ENCODE measurements at regions not wholly inside any gene's neighbourhood (a gene's known extent, or its start where the extent isn't known, plus 50 kb on each side); places are given as distances from the start of the nearest gene placed in this dataset.

- DNase-seq: no peak
Observed at GRCh38 chr11:64457416-64458010, 98.2 kb upstream of the SLC22A11 start.

DNA sequence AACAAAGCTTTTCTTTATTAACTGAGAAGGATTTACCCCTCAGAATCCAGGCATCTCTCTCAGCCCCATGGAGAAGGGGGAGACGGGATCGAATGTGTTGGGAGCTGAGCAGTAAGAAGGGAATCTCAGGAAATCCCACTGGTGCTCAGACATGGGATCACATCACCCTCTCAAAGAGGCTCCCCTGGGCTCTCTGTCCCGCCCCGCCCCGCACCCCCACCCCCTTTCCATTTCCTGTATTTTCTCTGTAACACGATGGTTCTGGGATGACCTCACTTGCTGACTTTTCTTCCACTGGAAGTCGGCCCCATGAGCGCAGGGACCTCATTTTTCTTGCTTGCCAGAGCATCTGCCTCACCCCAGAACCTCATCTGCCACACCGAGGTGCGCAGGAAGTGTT is 96.7 kb upstream of the SLC22A11 start:
- DNase-seq: no peak

GRCh38 chr11:64459609-64460008 is 96.1 kb upstream of the SLC22A11 start:
- DNase-seq: no peak

GRCh38 chr11:64461081-64461480 is 94.7 kb upstream of the SLC22A11 start:
- DNase-seq: no peak

- DNase-seq: no peak
Observed at GRCh38 chr11:64466115-64466718, 89.5 kb upstream of the SLC22A11 start.

DNA sequence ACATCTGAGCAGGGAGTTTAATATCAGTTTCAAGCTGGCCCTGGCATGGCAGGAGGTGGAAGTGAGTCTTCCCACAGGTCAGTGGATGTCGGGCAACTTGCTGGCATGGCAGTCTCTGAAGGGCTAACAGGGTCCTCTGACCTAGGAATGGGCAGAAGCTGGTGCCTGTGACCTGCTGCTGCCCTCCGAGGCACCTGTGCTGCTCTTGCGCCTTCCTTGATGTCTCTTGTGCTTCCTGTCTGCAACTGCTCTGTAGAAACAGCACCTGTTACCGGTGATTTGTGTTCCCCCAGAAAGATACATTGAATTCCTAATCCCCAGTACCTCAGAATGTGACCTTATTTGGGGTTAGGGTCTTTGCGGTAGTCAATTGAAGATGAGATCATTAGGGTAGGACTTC is 86.5 kb upstream of the SLC22A11 start:
- no peak for DNase-seq

DNA sequence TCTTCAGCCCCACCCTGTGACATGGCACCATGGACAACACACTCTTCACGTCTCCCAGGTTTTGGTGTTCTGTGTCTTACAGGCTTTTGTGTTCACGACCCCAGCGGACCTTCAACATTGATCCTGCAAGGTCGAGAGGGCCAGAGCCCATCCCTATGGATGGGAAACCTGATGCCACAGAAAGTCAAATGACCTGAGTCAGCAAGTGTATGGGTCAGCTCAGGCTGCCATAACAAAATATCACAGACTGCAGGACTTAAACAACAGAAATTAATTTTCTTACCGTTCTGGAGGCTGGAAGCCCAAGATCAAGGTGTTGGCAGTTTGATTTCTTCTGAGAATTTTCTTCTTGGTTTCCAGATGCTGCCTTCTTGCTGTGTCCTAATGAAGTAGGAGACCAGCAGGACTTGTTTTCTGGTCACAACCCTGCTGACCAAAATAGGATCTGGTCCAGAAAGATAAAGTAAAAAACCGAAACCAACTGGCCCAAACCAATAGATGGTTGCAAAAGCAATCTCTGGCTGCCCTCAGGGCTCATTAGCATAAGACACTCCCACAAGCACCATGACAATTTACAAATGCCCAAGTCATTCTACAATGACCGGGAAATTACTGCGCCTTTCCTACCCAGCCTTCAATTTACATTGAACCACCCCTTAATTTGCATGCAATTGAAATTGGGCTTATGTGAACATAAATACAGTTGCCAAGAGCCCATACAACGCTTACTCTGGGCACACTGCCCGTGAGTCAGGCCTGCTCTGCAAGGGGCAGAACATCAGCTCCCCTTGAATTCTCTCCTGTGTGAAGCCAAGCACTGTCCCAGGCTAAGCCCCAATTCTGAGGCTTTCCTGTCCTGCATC is 82.9 kb upstream of the SLC22A11 start:
- no peak for DNase-seq

GRCh38 chr11:64474680-64475079 is 81.1 kb upstream of the SLC22A11 start:
- peak; percentile 32 for DNase-seq

GRCh38 chr11:64475145-64475544 is 80.6 kb upstream of the SLC22A11 start:
- DNase-seq: no peak

- no peak for DNase-seq
Observed at GRCh38 chr11:64476881-64477280, 78.9 kb upstream of the SLC22A11 start.

DNA sequence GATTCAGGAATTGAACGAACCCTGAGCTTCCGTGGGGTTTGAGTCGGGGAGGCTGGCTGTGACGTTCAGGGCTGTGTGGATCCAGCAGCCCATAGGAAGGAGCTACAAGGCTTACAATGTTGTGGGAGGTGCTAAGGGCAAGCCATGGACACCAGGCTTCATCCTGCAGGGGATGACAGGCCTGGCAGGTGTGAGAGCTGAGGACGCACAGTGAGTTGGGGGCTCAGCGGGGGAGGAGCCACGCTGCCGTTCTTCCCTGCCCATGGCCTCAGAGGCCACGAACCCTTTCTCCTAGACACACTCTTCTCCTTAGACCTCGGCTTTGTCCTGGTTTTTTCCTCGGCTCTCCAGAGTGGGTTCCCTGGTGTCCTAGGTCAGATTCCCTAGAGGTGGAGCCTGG is 78.1 kb upstream of the SLC22A11 start:
- no peak for DNase-seq

DNA sequence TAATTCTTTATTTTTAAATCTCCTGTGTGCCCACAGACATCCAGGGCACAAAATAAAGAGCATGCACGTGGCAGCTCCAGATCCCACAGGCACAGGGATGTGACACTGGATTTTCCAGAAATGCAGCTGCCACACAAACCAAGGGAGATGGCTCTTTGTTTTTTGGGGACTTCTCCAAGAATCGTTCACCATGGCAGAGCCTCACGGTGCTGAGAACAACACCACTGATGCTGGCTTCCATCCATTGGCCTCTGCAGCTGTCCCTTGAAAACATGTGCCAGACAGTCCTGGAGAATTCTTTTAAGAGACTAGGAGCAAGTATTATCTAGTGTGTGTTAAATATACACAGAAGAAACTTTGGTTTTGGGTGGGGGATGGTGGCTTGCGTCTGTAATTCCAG is 73.2 kb upstream of the SLC22A11 start:
- DNase-seq: no peak

DNA sequence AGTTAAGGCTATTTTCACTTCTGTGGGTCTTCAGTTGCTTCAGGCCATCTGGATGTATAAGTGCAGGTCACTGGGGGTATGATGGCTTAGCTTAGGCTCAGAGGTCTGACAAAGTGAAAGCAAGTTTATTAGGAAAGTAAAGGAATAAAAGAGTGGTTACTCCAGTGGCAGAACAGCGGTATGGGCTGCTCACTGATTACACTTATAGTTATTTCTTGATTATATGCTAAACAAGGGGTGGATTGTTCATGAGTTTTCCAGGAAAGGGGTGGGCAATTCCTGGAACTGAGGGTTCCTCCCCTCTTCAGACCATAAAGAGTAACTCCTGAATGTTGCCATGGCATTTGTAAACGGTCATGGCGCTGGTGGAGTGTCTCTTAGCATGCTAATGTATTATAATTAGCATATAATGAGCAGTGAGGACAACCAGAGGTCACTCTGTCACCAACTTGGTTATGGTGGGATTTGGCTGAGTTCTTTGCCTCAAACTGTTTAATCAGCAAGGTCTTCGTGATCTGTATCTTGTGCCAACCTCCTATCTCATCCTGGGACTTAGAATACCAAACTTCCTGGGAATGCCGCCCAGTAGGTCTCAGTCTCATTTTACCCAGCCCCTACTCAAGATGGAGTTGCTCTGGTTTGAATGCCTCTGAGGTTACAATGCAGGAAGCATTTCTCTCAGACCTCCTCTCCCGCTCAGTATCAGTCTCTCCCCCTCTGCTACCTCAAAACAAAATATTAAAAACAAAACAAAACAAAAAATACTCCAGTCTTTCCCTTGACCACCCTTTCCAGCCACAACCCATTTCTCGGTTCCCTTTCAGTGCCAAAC is 71.3 kb upstream of the SLC22A11 start:
- no peak for DNase-seq

GRCh38 chr11:64485074-64485473 is 70.7 kb upstream of the SLC22A11 start:
- no peak for DNase-seq

GRCh38 chr11:64489831-64490441 is 65.8 kb upstream of the SLC22A11 start:
- peak; percentile 86 for DNase-seq

- DNase-seq: no peak
Observed at GRCh38 chr11:64490562-64491216, 65.1 kb upstream of the SLC22A11 start.

DNA sequence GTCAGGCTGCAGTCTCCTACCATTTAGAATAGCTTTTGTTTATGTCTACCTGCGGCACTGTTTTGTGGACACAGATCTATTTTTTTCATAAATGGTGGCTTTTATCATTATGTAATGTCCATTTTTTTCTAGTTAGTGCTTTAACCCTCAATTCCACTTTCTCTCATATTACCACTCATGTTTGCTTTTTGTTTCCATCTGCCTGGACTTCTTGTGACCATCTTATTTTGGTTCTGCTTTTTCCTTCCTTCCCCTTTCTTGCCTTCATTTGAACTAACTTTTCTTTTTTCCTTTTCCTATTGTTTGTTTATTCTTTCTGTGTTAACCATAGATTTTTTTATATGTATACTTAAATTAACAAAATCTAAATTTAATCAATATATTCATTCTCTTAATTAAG is 63.2 kb upstream of the SLC22A11 start:
- DNase-seq: no peak

- DNase-seq: no peak
Observed at GRCh38 chr11:64498136-64498535, 57.6 kb upstream of the SLC22A11 start.

DNA sequence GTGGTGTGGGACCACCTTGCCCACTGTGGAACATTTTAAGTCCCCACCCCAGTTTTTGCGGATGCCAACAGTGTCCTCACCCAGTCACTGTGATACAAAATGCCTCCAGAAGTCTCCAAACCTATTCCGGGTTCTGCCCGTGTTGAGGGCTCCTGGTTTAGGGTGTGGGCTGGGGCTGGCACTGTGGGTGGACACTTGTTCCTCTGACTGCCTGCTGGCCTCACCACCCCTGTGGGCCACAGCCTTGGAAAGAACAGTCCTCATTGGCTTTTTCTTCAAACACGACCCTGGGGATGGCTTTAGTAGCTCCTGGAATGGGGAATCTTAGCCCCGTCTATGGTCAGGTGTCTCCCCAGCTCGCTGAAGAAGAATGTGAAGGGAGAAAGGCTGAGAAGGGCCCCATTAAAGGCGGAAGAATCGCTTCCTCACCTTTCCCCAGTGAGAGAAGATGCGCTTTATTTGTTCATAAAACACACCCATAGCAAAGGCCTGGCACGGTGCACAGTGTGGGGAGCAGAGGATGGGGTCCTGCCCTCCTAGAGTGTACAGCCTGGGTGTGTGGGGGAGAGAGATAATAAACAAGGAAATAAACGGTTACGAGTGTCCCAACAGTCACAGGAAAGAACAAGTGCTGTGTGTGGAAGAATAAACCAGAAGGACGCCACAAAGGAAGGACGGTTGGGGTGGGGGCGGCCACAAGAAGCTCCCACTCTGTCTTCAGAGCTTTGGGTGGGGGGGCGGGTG is 56.3 kb upstream of the SLC22A11 start:
- no peak for DNase-seq

GRCh38 chr11:64500176-64501013 is 55.3 kb upstream of the SLC22A11 start:
- no peak for DNase-seq

Data from retina (tissue), 1 donor.